Gastroesophageal sphincter (tissue), 4 donors: ENCODE measurements at regions not wholly inside any gene's neighbourhood (a gene's known extent, or its start where the extent isn't known, plus 50 kb on each side); places are given as distances from the start of the nearest gene placed in this dataset.

Experiments used
- ATAC-seq: fragments of 150-250 bp; one replicate; pipeline ENCODE4 v1.9.1; 2016; ENCODE audit warnings: mild to moderate bottlenecking, moderate library complexity
- H3K27ac ChIP-seq, 4 donors: fragments of 200-600 bp; sonication (generic) in 3 of 4; 1 replicate in 3 of 4; 2 replicates in 1 of 4; pipeline ENCODE4 v1.5.1; 2016 to 2019
- H3K27me3 ChIP-seq: fragments of 200-600 bp; sonication (generic); one replicate; pipeline ENCODE4 v1.5.1; 2019
- H3K36me3 ChIP-seq, 2 donors: fragments of 200-600 bp; sonication (generic); one replicate each; pipeline ENCODE4 v1.5.1; 2019; ENCODE audit warnings: control low read depth in 1 of 2
- H3K4me1 ChIP-seq, 3 donors: fragments of 200-600 bp; sonication (generic); 1 replicate in 2 of 3; 2 replicates in 1 of 3; pipeline ENCODE4 v1.5.1; 2016 to 2019; ENCODE audit warnings: control low read depth in 2 of 3
- H3K4me3 ChIP-seq, 2 donors: fragments of 200-600 bp; sonication (generic); one replicate each; pipeline ENCODE4 v1.5.1; 2019; ENCODE audit warnings: mild to moderate bottlenecking in 1 of 2, moderate library complexity in 1 of 2
- H3K9me3 ChIP-seq, 3 donors: fragments of 200-600 bp; sonication (generic); one replicate each; pipeline ENCODE4 v1.5.1; 2017 to 2019; ENCODE audit warnings: control low read depth in 2 of 3
- CTCF ChIP-seq, 4 experiments: fragments of 200-600 bp in 2 of 4; fragments of 450-650 bp in 2 of 4; sonication (generic) in 1 of 4; IDR thresholded peaks; one replicate each; pipeline ENCODE4 v1.5.1; 2017 to 2019; ENCODE audit warnings: antibody characterized with exemption in 4 of 4, mild to moderate bottlenecking in 2 of 4, moderate library complexity in 2 of 4
- EP300 ChIP-seq: sonication (generic); formaldehyde crosslinking; IDR thresholded peaks from one replicate; pipeline ENCODE4 v1.6.1; 2017; ENCODE audit warnings: antibody characterized with exemption, mild to moderate bottlenecking
- POLR2A ChIP-seq, 2 donors: fragments of 450-650 bp; IDR thresholded peaks; one replicate each; pipeline ENCODE4 v1.6.1; 2017; ENCODE audit warnings: antibody characterized with exemption in 2 of 2, mild to moderate bottlenecking in 2 of 2, moderate library complexity in 1 of 2
- POLR2AphosphoS5 ChIP-seq: sonication (generic); formaldehyde crosslinking; IDR thresholded peaks from one replicate; pipeline ENCODE4 v1.6.1; 2017; ENCODE audit warnings: antibody characterized with exemption
- WGBS, 2 donors: methylation state at CpG; one replicate each; pipeline ENCODE4 v1.1.5; 2018; ENCODE audit warnings: low coverage in 1 of 2; 5-methylcytosine and 5-hydroxymethylcytosine counted together

- no peak for TF ChIP-seq CTCF (IDR thresholded peaks at IDR 0.05)
- TF ChIP-seq POLR2AphosphoS5 = no peak
- no peak for TF ChIP-seq EP300
- no peak for TF ChIP-seq POLR2A (IDR thresholded peaks at IDR 0.05)
- no peaks in the 10 kb centered on the region for H3K9me3 ChIP-seq
- peak overlapping the region in 1 of 4 donors; percentile 8 for H3K27ac ChIP-seq
- H3K27me3 ChIP-seq = no peaks in the 10 kb centered on the region
- WGBS, 2 donors = 58 to 59% methylated on average over 3 of the region's 3 CpGs
- no peak for ATAC-seq
- no peaks in the 10 kb centered on the region for H3K36me3 ChIP-seq
- H3K4me3 ChIP-seq = no peak overlapping the region
- H3K4me1 ChIP-seq = peaks cover 0 to 16% (median 8%) of the 10 kb centered on the region in 3 donors
Observed at GRCh38 chr2:66930339-66931220, 466.6 kb upstream of the ETAA1 start.

GRCh38 chr2:66938471-66938967 is 458.6 kb upstream of the ETAA1 start:
- no peak overlapping the region for H3K4me3 ChIP-seq
- H3K4me1 ChIP-seq = no peaks in the 10 kb centered on the region
- H3K27ac ChIP-seq = no peak overlapping the region
- no peak for ATAC-seq
- H3K27me3 ChIP-seq = no peaks in the 10 kb centered on the region
- H3K36me3 ChIP-seq = no peaks in the 10 kb centered on the region
- whole genome bisulfite sequencing, 2 donors = 92 to 100% methylated on average over 1 of the region's 1 CpG
- no peaks in the 10 kb centered on the region for H3K9me3 ChIP-seq
- TF ChIP-seq POLR2A (IDR thresholded peaks at IDR 0.05) (no peak), POLR2AphosphoS5 (no peak)

DNA sequence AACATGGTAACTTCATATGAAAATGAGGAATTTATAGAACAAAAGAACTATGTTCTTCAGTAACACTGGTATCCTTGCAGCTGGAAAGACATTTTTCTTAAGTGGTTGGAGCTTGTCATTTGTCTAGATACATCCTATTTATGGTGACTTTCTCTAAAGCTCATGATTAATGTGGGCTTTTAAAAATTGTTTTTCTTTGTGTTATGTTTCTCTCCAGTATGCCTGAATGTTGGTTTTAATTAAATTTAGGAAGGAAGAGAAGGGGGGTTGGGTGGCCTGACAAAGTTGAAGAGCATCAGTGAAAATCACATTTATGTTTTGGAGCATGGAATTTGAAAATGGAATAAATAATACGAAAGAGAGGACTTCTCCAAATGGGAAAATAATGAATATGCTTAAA is 457.1 kb upstream of the ETAA1 start:
- Histone ChIP-seq H3K4me1 (no peaks in the 10 kb centered on the region), H3K9me3 (no peaks in the 10 kb centered on the region), H3K36me3 (no peaks in the 10 kb centered on the region), H3K4me3 (no peak overlapping the region), H3K27ac (no peak overlapping the region), H3K27me3 (no peaks in the 10 kb centered on the region)
- TF ChIP-seq EP300 (no peak), POLR2AphosphoS5 (no peak), CTCF (IDR thresholded peaks at IDR 0.05) (no peak), POLR2A (IDR thresholded peaks at IDR 0.05) (no peak)
- 46 to 69% methylated on average over 1 of the region's 1 CpG for WGBS, 2 donors
- ATAC-seq = no peak

DNA sequence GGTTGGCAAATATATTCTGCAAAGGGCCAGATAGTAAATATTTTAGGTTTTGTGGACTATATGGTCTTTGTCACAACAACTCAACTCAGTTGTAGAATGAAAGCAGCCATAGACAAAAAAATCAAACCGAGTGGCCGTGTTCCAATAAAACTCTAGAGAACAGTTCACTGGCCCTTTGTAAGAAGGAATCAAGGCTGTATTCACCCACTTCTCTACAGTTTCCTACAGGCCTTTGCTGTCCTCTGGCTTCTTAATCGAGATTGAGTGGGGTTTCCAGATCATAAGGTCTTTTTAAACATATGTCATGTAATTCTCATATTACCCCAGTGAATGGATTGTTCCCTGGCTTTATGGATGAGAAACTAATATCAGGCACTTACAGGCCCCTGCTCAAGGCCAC is 448.9 kb upstream of the ETAA1 start:
- Histone ChIP-seq H3K27ac (no peak overlapping the region), H3K4me1 (no peaks in the 10 kb centered on the region), H3K9me3 (no peaks in the 10 kb centered on the region), H3K4me3 (no peak overlapping the region), H3K36me3 (no peaks in the 10 kb centered on the region), H3K27me3 (no peaks in the 10 kb centered on the region)
- TF ChIP-seq EP300 = no peak
- no peak for TF ChIP-seq POLR2A (IDR thresholded peaks at IDR 0.05)
- TF ChIP-seq CTCF (IDR thresholded peaks at IDR 0.05) = no peak
- ATAC-seq = no peak
- 76 to 85% methylated on average over 3 of the region's 3 CpGs for WGBS, 2 donors

DNA sequence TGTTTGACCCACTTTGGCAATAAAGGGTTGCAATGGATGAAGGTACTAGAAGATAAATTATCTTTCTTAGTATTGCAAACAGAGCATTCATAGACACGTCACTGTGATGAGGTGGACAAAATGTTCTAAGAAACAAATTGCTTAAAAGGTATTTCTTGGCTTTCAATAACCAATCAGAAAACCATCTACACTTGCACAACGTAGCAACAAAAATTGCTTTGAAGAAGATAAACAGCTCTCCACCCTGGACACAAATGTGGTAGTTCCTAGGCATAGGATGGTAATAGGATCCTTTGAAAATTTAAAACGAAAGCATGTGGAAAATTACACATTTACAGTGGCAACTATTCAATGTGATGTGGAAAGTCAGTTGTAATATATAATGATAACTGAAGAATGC is 439.9 kb upstream of the ETAA1 start:
- peaks cover 0 to 28% (median 3%) of the 10 kb centered on the region in 3 donors for H3K4me1 ChIP-seq
- peak overlapping the region in 2 of 4 donors; percentile 32 to 37 for H3K27ac ChIP-seq
- 37 to 42% methylated on average over 3 of the region's 3 CpGs for WGBS, 2 donors
- no peak for TF ChIP-seq EP300
- TF ChIP-seq POLR2AphosphoS5 = peak; percentile 66
- H3K36me3 ChIP-seq = no peaks in the 10 kb centered on the region
- H3K4me3 ChIP-seq = no peak overlapping the region
- ATAC-seq = peak; percentile 84
- no peaks in the 10 kb centered on the region for H3K27me3 ChIP-seq
- H3K9me3 ChIP-seq = no peaks in the 10 kb centered on the region

DNA sequence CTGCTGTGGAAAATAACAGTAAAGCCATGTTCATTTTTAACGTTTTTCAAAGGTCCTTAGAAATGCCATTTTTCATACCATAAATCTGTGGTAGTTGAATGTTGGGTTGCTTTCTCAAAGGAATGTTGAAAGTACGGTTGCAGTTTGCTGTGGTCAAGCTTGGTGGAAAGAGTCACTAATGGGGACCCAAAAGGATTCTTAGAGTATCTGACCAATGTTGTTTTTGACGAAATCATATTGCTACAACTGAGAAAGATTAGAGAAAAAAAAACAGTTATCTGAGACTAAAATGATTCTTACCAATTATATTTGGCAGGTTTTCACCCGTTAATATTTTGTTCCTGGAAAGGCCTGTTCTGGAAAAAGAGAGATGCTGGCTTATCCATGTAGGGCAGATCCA is 439.5 kb upstream of the ETAA1 start:
- Histone ChIP-seq H3K36me3 (no peaks in the 10 kb centered on the region), H3K27ac (peak overlapping the region in 2 of 4 donors; percentile 32 to 37), H3K27me3 (no peaks in the 10 kb centered on the region), H3K4me1 (peaks cover 0 to 33% (median 3%) of the 10 kb centered on the region in 3 donors), H3K9me3 (no peaks in the 10 kb centered on the region), H3K4me3 (no peak overlapping the region)
- TF ChIP-seq CTCF (IDR thresholded peaks at IDR 0.05) (no peak), POLR2AphosphoS5 (no peak), EP300 (no peak), POLR2A (IDR thresholded peaks at IDR 0.05) (no peak)
- no peak for ATAC-seq
- WGBS, 2 donors = 77 to 78% methylated on average over 4 of the region's 4 CpGs
